Neural progenitor cell (in vitro differentiated cells): ENCODE measurements at regions not wholly inside any gene's neighbourhood (a gene's known extent, or its start where the extent isn't known, plus 50 kb on each side); places are given as distances from the start of the nearest gene placed in this dataset.

Experiments used
- DNase-seq: peaks from one replicate; pipeline ENCODE4 v3.0.0-alpha.2; 2016; ENCODE audit warnings: low spot score
- H2AFZ ChIP-seq: fragments of 200-600 bp; sonication (generic); replicated peaks from 2 replicates; pipeline ENCODE4 v1.6.1; 2016; ENCODE audit warnings: antibody characterized with exemption
- H3F3A ChIP-seq: fragments of 200-600 bp; sonication (generic); 2 replicates; pipeline ENCODE4 v1.6.1; 2016; ENCODE audit warnings: antibody characterized with exemption, low read depth
- H3K27ac ChIP-seq: fragments of 200-600 bp; sonication (generic); 2 replicates; pipeline ENCODE4 v1.5.1; 2016; ENCODE audit warnings: mild to moderate bottlenecking
- H3K27me3 ChIP-seq: fragments of 200-600 bp; sonication (generic); 2 replicates; pipeline ENCODE4 v1.6.1; 2016; ENCODE audit warnings: mild to moderate bottlenecking, moderate library complexity
- H3K36me3 ChIP-seq: fragments of 200-600 bp; sonication (generic); 2 replicates; pipeline ENCODE4 v1.5.1; 2016
- H3K4me1 ChIP-seq: fragments of 200-600 bp; sonication (generic); 2 replicates; pipeline ENCODE4 v1.6.1; 2016; ENCODE audit warnings: mixed run types
- H3K4me2 ChIP-seq: fragments of 200-600 bp; sonication (generic); 2 replicates; pipeline ENCODE4 v1.6.1; 2016
- H3K4me3 ChIP-seq: fragments of 200-600 bp; sonication (generic); 2 replicates; pipeline ENCODE4 v1.5.1; 2016
- H3K79me2 ChIP-seq: fragments of 200-600 bp; sonication (generic); 2 replicates; pipeline ENCODE4 v1.6.1; 2016; ENCODE audit warnings: low read depth
- H3K9ac ChIP-seq: fragments of 200-600 bp; sonication (generic); 2 replicates; pipeline ENCODE4 v1.6.1; 2016
- H3K9me3 ChIP-seq: fragments of 200-600 bp; sonication (generic); 2 replicates; pipeline ENCODE4 v1.5.1; 2016; ENCODE audit warnings: low read depth
- H4K20me1 ChIP-seq: fragments of 200-600 bp; sonication (generic); 2 replicates; pipeline ENCODE4 v1.6.1; 2016; ENCODE audit warnings: low read depth
- H3K27ac Mint-ChIP-seq: 3 replicates; pipeline ENCODE4 v1.8.0; 2021; ENCODE audit warnings: mixed read lengths
- H3K27me3 Mint-ChIP-seq: 2 replicates; pipeline ENCODE4 v1.8.0; 2022; ENCODE audit warnings: low read depth, mild to moderate bottlenecking, inconsistent platforms, moderate library complexity, mixed read lengths; ENCODE audit not compliant: insufficient read depth
- H3K36me3 Mint-ChIP-seq: 3 replicates; pipeline ENCODE4 v1.8.0; 2021; ENCODE audit warnings: mixed read lengths
- H3K4me1 Mint-ChIP-seq: 3 replicates; pipeline ENCODE4 v1.8.0; 2021; ENCODE audit warnings: mixed read lengths
- H3K4me3 Mint-ChIP-seq: 3 replicates; pipeline ENCODE4 v1.8.0; 2021; ENCODE audit warnings: mild to moderate bottlenecking, moderate library complexity, mixed read lengths
- H3K9me3 Mint-ChIP-seq: 3 replicates; pipeline ENCODE4 v1.8.0; 2020; ENCODE audit warnings: mixed read lengths
- CTCF ChIP-seq: fragments of 200-600 bp; sonication (generic); IDR thresholded peaks from 2 replicates; pipeline ENCODE4 v1.5.1; 2017; ENCODE audit warnings: antibody characterized with exemption, mild to moderate bottlenecking
- EZH2 ChIP-seq: fragments of 200-600 bp; sonication (generic); IDR thresholded peaks from 2 replicates; pipeline ENCODE4 v1.6.1; 2017; ENCODE audit warnings: antibody characterized with exemption, mild to moderate bottlenecking, moderate library complexity
- EZH2phosphoT487 ChIP-seq: fragments of 200-600 bp; sonication (generic); IDR thresholded peaks from 2 replicates; pipeline ENCODE4 v1.6.1; 2017; ENCODE audit warnings: antibody characterized with exemption

DNA sequence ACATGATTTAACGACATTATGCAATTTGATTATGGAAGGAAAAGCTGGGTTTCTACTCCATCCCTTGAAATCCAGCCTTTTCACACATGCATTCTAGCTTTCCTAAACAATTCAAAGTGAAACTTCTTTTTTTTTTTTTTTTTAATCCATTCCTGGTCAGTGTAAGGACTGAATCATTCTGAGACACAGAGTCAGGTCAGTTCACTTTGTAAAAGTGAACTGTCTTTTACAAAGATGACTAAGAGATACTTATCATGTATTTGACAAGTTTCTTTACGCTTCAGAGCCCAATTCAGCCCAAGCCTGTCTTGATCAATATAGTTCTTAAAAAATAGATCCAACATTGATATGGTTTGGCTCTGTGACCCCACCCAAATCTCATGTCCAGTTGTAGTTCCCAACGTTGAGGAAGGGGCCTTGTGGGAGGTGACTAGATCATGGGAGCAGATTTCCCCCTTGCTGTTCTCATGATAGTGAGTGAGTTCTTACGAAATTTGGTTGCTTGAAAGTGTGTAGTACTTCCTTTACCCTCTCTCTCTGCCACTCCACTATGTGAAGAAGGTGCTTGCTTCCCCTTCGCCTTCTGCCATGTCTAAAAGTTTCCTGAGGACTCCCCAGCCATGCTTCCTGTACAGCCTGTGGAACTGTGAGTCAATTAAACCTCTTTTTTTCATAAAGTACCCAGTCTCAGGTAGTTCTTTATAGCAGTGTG is 345.6 kb upstream of the THBS1 start:
- no peak overlapping the region for H3K4me2 ChIP-seq
- no peak overlapping the region for H3K4me3 Mint-ChIP-seq

DNA sequence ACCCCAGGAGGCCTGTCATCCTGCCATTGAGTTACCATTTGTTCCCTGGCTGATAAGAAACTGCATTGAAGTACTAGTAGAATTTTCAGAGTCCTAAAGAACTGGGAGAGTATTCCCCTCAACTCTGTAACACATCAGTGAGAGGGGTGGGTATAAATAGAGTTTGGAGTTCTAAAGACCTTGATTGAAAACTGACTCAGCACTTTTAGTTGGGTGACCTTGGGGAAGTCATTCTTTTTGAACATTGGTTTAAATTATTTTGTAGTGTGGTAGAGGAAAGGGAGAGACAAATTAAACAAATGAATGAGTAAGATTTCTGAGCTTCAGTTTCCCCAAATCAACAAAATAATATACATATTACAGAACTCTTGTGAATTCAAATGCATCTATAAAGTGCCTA is 344.5 kb upstream of the THBS1 start:
- Histone ChIP-seq H3K9ac (no peak overlapping the region), H3K79me2 (no peaks in the 10 kb centered on the region), H3K27me3 (no peaks in the 10 kb centered on the region), H3K4me3 (no peak overlapping the region), H3F3A (no peaks in the 10 kb centered on the region), H3K4me1 (no peaks in the 10 kb centered on the region), H3K4me2 (no peak overlapping the region), H2AFZ (no peak overlapping the region), H3K27ac (no peak overlapping the region), H3K36me3 (no peaks in the 10 kb centered on the region), H3K9me3 (no peaks in the 10 kb centered on the region), H4K20me1 (no peaks in the 10 kb centered on the region)
- peaks cover 2% of the 10 kb centered on the region for H3K4me1 Mint-ChIP-seq
- no peaks in the 10 kb centered on the region for H3K36me3 Mint-ChIP-seq
- H3K27ac Mint-ChIP-seq = no peak overlapping the region
- H3K27me3 Mint-ChIP-seq = peaks cover 8% of the 10 kb centered on the region
- H3K4me3 Mint-ChIP-seq = no peak overlapping the region
- DNase-seq = no peak
- TF ChIP-seq EZH2 = no peak
- no peak for TF ChIP-seq CTCF
- TF ChIP-seq EZH2phosphoT487 = no peak
- no peaks in the 10 kb centered on the region for H3K9me3 Mint-ChIP-seq

More for the DNA sequence above, 345.6 kb upstream of the THBS1 start:
- Histone ChIP-seq H3K4me1 (no peaks in the 10 kb centered on the region), H3K36me3 (no peaks in the 10 kb centered on the region), H3F3A (no peaks in the 10 kb centered on the region), H3K27me3 (no peaks in the 10 kb centered on the region), H3K4me3 (no peak overlapping the region), H4K20me1 (no peaks in the 10 kb centered on the region), H3K9ac (no peak overlapping the region), H3K27ac (no peak overlapping the region), H3K9me3 (no peaks in the 10 kb centered on the region), H3K79me2 (no peaks in the 10 kb centered on the region), H2AFZ (no peak overlapping the region)
- peaks cover 5% of the 10 kb centered on the region for H3K4me1 Mint-ChIP-seq
- no peak overlapping the region for H3K27ac Mint-ChIP-seq
- no peaks in the 10 kb centered on the region for H3K9me3 Mint-ChIP-seq
- DNase-seq = no peak
- H3K27me3 Mint-ChIP-seq = peaks cover 5% of the 10 kb centered on the region
- TF ChIP-seq EZH2phosphoT487 (no peak), EZH2 (no peak), CTCF (no peak)
- H3K36me3 Mint-ChIP-seq = no peaks in the 10 kb centered on the region

DNA sequence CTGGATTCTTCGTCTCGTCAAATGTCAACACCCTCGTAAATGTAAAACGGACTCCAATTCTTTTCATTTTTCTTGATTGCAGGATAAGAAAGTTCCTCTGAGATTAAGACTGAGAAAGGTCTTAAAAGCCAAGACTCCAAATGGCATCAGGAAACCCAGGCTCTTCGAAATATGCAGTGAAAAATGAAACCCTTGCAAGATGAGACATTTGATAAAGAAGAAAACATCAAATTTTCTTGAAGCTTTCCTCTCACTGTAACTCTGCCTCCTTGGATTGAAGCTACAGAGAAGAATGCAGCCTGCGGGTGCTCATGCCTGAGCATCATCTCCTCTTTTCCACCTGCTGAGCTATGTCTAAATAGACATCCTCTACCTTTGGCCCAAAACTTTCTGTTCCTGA is 342.4 kb upstream of the THBS1 start:
- Mint-ChIP-seq H3K4me3 (no peak overlapping the region), H3K4me1 (no peaks in the 10 kb centered on the region), H3K36me3 (no peaks in the 10 kb centered on the region), H3K9me3 (no peaks in the 10 kb centered on the region), H3K27ac (no peak overlapping the region), H3K27me3 (peaks cover 6% of the 10 kb centered on the region)
- no peak overlapping the region for H3K9ac ChIP-seq
- no peaks in the 10 kb centered on the region for H4K20me1 ChIP-seq
- H3F3A ChIP-seq = no peaks in the 10 kb centered on the region
- no peaks in the 10 kb centered on the region for H3K27me3 ChIP-seq
- no peaks in the 10 kb centered on the region for H3K9me3 ChIP-seq
- DNase-seq = no peak
- no peaks in the 10 kb centered on the region for H3K36me3 ChIP-seq
- H2AFZ ChIP-seq = no peak overlapping the region
- H3K4me1 ChIP-seq = no peaks in the 10 kb centered on the region
- no peak overlapping the region for H3K4me2 ChIP-seq
- no peak overlapping the region for H3K27ac ChIP-seq
- no peak overlapping the region for H3K4me3 ChIP-seq
- TF ChIP-seq EZH2 = no peak
- H3K79me2 ChIP-seq = no peaks in the 10 kb centered on the region

DNA sequence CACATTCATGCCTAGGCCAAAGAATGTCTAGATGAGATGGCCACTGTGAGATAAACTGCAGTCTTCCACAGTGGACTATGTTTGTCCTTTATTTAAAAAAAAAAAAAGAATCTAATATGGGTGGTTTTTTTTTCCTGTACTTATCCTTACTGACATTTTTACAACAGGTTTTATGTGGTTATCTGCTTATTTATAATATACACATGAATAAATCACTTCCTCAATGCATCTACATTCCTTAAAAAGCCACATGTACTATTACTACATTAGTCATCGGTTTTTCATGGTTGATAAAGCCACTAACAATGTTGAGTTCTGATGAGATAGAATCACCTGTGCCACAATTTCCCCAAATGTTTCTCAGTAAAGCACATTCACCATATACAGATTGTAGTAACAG is 341.3 kb upstream of the THBS1 start:
- H3K27me3 ChIP-seq = no peaks in the 10 kb centered on the region
- no peak overlapping the region for H3K4me3 Mint-ChIP-seq
- no peak overlapping the region for H3K27ac ChIP-seq
- no peak for TF ChIP-seq EZH2
- no peak for DNase-seq
- peaks cover 4% of the 10 kb centered on the region for H3K27me3 Mint-ChIP-seq
- no peaks in the 10 kb centered on the region for H3K9me3 Mint-ChIP-seq
- H3K79me2 ChIP-seq = no peaks in the 10 kb centered on the region
- no peak overlapping the region for H3K9ac ChIP-seq
- H3K4me2 ChIP-seq = no peak overlapping the region
- H3K4me1 Mint-ChIP-seq = no peaks in the 10 kb centered on the region
- no peak overlapping the region for H3K4me3 ChIP-seq
- no peak overlapping the region for H2AFZ ChIP-seq
- H3F3A ChIP-seq = no peaks in the 10 kb centered on the region
- H3K27ac Mint-ChIP-seq = no peak overlapping the region
- no peaks in the 10 kb centered on the region for H3K36me3 Mint-ChIP-seq
- H3K36me3 ChIP-seq = no peaks in the 10 kb centered on the region
- no peaks in the 10 kb centered on the region for H4K20me1 ChIP-seq
- no peaks in the 10 kb centered on the region for H3K9me3 ChIP-seq
- no peaks in the 10 kb centered on the region for H3K4me1 ChIP-seq
